HG03135 (cell line): ENCODE measurements at regions not wholly inside any gene's neighbourhood (a gene's known extent, or its start where the extent isn't known, plus 50 kb on each side); places are given as distances from the start of the nearest gene placed in this dataset.

Source experiments
- ATAC-seq: cut with Tn5 transposase; IDR thresholded peaks from one replicate; pipeline ENCODE4 v1.9.1; 2021; ENCODE audit warnings: mild to moderate bottlenecking, moderate library complexity; ENCODE audit not compliant: unreplicated experiment

DNA sequence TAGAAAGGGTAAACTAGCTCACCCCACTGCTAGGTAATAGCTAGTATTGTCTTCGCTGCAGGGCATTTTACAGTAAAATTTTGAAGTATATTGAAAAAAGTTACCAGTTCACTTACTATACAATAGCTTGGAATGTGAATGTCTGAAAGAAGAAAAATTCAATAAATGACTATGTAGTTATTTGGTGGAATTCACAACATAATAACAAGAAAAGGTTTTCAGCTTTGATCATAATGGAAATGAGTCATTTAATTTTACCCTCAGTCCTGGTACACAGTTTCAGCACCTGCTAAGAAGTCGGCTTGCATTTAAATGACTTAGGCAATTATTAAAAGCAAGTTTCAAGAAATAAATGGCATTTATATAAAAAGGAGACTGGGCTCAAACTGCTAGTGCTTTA lies 90.4 kb downstream of the NUP35 start:
- peak; percentile 86 for ATAC-seq

DNA sequence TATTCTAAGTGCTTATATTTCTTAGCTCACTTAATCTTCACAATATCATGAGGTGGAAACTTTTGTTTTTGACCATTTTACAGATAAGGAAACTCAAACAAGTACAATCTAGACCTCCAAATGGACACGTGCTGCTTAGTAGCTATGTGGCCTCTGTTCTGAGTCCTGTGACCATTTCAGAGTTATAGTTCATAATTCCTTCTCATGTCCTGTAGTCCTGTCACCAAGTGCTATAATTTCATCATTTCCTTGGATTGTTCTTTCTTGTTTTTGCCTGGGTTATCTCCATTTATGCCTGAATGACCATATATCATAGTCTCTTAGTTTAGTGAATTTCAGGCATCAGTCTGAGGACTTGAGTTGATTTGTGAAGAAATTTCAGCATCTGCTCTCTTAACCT lies 91.7 kb downstream of the NUP35 start:
- no peak for ATAC-seq

DNA sequence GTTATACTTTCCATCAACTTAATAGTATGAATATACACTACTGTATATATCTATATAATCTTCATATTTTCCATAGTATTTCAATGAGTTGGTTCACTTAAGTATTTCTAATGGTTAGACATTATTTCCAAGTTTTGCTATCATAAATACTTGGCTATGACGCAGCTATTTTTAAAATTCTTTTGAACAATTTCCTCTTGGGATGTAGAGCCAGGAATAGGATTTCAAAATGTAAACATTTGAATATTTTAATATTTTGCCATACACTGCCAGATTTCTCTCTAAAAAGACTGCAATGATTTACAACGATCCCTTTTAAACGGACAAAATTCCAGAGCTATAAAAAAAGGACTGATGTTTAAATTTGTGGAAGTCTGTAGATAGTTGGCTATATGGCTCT lies 95.6 kb downstream of the NUP35 start:
- ATAC-seq: no peak

DNA sequence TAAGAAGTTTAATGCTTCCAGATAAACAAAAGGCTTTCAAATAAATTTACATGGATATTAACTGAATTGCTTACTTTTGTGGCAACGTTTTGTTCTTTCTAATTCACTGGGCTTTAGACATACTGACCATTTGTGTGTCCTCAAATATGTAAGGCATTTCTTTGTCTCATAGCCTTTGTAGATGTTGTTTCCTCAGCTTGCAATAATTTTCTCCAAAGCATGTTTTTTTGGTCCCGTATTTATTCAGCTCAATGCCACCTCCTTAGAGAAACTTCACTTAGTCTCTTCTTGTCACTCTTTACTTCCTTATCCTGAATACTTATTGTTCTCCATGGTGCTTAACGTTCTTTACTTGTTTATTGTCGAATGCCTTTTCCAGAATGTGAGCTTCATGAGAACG lies 98.5 kb downstream of the NUP35 start:
- no peak for ATAC-seq

DNA sequence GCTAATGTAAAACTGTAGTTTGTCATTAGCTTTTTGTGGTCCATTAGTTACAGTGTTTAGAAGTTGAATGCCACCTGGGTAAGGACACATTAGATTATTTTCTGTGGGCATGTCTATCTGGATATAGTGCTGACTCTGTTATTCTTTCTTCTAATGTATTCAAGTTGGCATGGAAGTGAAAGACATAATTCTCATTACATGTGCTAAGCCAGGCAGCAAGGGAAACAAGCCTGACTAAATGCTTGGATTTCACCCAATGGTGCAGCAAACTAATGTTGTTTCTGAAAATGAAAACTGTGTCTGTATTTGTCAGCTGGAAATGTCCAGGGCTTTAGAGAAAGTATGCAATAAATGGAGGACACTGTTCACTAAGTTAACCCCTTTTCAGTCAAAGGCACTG lies 100.7 kb downstream of the NUP35 start:
- ATAC-seq: no peak

DNA sequence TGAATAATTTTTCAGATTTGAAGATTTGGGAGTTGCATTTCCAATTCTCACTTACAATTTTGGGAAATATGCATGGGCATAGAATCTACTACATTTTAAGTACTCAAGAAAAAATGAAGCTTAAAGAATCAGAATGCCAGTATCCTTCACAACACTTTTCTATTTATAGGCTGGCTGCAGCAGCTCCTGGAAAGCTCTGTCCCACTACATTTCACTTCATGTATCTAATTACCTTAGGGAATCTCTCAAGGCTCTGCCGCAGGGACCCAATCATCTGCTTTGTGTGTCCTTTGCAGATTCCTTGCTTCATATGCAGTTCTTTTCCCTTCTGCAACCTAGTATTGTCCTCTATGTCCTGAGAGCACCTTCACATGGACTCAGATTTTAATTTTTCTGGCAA lies 102.9 kb downstream of the NUP35 start:
- no peak for ATAC-seq

DNA sequence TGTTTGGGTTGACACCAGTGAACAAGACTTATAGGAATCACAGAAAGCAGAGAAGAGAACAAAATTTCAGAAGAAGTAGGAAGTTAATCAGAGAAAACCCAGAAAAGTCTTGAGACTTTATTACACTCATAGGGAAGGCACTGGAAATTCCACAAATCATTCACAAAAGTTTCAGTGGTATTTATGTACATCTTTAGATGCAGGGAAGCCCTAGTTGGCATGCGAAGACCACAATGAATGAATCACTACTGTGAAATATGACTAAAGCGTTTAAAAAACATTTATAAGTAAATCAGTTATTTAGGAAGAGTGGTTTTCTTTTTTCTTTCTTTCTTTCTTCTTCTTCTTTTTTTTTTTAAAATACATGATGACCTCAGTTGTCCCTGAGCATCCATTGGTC lies 105.1 kb downstream of the NUP35 start:
- ATAC-seq: no peak

DNA sequence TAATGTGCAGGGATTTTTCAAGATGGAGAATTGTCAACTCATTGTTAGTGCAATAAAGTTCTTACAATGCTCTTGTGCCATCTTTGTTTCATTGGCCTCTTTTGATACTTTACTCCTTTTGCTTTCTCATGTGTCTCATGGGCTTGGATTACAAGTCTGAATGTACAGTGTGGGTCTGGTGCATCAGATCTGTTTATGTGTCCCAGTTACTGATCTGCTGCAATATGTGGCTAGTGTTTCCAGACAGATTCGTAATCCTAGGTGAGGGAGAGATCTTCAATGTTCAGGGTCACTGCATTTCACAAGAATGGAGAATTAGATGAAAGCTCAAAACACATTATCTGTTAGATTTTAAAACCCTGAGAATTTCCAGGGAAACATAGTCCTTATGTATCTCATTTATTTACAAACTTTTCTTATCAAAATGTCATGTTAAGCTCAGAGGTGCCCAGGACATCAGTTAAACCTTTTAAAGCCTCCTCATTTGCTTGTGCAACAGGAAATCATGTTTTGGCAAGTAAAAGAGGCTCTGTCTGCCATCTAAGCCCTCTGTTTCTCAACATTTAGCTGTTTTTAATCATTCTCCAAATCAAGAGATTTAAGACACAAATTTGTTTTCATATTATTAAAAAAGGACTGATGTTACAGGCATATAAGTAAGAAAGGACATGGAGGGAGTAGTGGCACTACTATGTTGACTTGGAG lies 108.1 kb downstream of the NUP35 start:
- ATAC-seq: no peak

DNA sequence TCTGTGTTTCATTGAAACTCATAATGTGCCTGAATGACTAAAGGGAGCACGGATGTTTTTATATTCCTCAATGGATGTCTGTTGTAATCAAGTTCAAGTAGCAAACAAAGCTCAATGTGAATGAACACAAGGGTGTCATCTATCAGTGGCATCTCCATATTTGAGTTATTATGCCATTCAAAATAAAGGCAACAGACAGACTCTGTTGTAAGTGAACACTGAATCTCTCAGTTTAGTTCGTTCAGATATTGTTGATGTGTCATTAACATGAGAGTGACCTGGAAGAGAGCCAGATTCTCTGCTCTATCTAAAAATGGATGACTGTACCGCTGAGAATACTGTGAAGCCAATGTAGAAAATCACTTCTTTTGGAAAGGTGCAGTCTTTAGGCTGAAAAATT lies 118.7 kb downstream of the NUP35 start:
- ATAC-seq: no peak

DNA sequence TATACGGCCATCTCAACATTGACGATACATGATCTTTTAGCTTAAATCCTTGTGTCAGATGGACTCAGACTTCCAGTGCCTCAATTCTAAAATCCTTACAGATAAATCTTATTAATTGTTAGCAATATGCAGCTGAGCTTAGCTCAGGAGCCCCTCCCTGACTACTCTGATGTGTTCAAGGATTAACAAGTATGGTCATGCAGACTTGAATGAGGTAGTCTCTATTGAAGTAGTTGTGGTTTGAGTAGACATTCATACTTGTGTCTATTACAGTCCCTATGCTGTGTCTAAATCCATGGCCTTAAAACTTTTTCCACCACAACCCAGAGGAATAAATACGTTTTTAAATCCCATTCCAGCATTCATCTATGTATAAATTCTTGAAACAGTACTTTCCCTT lies 119.5 kb downstream of the NUP35 start:
- no peak for ATAC-seq

DNA sequence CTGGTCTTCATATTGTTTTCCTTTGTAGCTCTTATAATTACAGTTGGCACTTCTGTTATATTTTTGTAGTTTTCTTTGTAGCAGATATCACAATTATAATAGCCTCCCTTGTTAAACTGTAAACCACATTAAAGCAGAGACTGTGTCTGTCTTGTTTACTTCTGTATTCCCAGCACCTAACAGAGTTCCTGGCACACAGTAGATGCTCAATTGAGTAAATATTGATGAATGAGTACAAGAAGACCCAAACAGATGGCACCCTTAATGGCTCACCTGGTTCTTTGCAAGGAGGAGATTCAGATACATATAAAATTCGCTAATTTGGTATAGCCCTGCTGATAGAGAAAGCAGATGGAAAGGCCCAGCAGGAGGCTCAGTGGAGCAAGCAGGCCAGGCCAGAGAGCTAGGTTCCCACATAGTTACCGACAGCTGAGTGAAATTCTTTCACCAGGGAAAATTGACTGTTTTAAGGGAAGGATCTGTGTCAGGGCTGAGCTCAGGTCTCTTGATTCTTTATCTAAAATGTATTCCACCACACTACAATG lies 120.1 kb downstream of the NUP35 start:
- no peak for ATAC-seq

DNA sequence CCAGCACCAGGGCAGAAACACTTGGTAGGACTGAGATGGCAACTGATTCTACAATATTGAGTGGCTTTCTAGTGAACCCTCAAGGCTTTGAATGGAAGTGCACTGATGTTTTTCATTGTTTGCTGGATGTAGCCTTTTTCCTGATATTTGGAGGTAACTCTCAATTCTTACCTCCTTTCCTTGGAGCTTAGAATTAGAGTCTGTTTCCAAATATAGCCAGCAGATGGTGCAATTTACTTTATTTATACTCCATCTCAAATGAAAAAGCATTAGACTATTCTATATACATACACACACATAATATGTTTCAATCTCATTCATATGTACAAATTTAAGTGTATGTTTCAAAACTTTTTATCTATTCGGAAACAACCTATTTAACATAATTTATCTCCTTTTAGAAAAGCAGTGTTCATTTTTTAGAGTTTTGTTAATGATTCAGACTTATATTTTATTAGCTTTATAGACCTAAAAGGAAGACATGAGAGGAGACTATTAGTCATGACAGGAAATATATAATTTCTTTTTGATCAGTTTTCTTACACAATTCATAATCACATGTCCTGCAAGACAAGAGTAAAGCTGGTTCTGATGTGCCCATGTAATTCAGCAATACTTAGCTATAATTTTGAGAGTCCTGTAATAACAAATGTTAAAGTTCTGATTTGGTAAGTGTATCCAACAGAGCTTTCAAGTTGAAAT lies 124.8 kb downstream of the NUP35 start:
- ATAC-seq: no peak

DNA sequence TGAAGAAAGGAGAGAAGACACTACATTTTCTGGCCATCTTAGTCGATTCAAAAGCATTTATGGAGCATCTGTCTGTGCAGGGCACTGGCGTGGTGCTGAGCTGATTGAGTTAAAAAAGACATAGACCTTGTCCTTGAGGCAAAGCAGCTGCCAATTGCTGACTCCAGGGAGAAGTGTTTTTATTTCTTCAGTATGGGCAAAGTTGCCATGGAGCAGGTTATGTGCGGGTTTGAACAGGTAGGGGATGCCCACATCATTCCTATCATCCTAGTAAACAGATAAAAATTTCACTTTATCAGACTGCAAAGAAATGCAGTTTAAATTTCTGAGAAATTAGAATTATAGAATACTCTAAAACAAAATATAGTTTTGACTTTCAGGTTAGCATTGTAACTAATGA lies 125.8 kb downstream of the NUP35 start:
- no peak for ATAC-seq

DNA sequence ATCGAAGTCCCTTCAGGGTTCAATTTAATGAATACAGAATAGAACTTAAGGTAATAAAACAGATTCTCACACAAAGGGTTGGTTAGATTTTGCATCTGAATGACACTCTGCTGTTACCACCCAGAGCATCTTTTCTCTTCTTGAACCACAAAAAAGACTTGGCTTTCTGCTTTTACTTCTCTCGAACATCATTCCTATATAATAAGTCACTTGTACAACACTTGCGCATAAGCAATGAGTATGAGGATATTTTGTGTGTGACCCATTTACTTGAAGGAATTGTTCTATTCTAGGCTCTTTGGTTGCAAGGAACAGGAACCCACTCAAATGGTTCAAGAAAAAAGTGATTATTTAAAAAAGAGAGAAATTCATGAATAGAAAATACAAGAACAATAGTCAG lies 126.2 kb downstream of the NUP35 start:
- no peak for ATAC-seq

DNA sequence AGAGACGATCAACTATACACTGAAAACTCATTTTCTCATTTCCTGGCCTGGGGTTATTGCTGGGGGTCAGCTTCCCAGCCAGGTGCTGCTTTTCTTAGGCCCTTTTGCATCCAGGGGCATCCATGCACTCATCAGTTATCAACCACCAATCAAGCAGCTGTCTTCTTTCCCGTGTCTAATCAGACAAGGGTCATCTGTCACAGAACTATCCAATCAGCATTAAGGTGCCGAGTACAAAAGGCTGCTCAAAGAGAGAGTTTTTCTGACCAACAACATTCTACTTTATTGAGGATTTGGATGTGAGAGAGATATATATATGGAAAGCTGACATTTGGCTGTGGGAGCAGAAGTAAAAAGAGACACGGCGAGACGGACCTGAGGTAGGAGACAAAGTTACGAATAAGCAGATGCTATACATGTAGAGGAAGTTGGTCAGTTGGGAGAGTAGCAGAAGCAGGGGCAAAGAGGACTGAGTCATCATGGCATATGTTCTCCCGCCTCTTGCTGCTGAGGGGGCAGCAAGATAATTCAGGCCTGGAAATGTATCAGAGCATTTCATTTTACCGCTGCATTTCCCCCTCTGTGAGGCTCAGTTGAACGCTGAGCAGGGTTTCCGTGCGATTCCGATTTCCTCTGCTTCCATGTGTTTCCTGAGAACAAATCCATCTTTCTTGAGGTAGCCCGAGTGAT lies 129.3 kb downstream of the NUP35 start:
- ATAC-seq: no peak

DNA sequence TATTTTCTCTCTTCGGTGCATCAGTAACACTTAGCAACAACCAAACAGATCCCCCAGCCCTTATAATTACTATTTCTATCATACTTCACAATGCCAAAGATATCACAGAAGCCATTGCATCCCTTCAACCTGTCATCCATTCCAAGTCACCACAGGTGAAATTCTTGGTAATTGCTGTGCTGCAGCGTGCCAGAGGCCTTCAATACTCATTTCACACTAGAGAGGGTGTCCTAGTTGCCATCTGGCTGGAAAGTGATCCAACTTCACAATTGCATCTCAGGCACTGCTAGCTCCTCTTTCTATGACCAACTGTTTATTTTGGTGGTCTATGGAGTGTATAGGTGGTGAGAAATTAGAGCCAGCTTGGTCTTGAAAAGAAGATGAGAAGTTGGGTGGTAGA lies 131.2 kb downstream of the NUP35 start:
- ATAC-seq: no peak

DNA sequence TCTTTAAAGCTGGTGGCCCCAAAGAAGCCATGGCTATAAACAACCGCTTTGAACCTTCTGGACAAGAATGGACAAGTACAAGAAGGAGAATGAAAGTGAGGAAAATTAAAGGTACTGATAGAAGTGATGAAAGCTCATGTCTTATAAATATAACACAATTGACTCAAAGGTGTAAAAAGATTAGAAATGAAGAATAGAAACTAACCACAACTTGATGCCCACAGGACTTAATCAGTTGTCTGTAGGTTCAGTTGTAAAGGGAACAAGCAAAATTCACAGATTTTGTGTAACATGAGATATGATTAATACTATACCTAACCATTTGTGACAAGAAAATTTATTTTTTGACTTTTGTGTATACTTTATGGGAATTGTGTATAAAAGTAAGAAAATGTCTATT lies 135.7 kb downstream of the NUP35 start:
- no peak for ATAC-seq

DNA sequence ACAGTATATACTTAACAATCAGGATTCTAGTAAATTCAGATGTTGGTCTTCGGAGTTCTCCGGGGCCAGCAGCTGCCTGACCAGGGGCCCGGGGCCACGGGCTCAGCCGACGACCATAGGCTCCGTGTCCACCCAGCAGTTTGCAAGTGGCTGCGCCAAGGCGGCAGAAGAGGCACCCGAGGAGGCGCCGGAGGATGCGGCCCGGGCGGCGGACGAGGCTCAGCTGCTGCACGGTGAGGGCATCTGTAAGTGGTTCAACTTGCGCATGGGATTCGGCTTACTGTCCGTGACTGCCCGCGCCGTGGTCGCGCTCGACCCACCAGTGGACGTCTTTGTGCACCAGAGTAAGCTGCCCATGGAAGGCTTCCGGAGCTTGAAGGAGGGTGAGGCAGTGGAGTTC lies 136.3 kb downstream of the NUP35 start:
- ATAC-seq: no peak

DNA sequence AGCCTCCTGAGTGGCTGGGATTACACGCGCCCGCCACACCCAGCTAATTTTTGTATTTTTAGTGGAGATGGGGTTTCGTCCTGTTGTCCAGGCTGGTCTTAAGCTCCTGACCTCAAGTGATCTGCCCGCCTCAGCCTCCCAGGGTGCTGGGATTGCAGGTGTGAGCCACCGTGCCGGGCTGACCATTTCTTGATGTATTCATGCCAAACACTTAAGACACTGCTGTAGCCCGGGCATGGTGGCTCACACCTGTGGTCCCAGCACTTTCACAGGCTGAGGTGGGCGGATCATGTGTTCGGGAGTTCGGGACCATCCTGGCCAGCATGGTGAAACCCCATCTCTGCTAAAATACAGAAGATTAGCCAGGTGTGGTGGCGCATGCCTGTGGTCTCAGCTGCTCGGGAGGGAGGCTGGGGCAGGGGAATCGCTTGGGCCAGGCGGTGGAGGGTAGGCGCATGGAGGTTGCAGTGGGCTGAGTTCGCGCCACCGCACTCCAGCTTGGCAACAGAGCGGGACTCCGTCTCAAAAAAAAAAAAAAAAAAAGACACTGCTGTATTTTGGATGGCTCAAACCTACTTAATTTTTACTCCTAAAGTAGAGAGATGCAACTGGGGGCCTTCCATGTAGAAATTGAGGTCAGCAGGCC lies 140.8 kb downstream of the NUP35 start:
- no peak for ATAC-seq

DNA sequence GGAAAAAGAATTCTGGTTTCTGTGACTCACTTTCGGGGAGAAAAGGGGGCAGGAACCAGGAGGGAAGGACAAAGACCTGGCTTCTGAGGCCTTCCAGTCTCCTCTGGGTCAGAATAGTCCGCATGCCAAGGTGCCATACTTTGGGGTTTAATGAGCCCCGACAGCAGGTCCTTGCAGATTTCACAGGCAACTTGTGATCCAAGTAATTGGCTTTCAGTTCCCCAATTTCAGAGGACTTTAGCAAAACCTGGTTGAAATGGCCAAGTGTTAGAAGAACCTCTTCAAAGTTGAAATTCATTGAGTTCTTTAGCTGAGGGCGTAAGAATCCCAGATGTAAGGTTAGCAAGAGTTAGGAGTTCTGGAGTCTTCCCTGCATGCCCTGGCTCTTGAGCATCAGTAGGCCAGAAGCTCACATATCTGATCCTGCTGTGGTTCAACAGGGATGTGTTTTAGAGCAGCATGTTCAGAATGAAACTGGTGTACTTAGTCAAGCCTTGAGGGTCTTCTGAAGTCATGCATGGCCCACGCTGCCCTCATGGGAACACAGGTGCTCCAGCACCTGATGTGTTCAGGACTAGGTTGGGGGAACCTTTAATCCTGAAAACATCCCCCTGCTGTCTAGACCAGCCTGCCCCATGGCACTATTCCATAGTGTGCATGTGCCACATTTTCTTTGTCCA lies 143.0 kb downstream of the NUP35 start:
- no peak for ATAC-seq

DNA sequence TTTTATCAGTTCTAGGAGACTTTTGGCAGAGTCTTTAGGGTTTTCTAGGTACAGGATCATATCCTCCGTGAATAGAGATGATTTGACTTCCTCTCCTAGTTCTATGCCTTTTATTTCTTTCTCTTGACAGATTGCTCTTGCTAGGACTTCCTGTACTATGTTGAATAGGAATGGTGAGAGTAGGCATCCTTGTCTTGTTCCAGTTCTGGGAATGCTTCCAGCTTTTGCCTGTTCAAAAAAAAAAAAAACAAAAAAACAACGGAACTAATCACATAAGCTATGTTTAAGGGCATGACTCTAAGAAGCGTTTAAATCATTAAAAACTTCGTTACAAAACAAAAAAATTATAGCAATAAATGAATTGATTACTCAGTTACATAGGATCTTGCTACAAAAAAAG lies 145.7 kb downstream of the NUP35 start:
- ATAC-seq: no peak
